ENCODE measurements at regions not wholly inside any gene's neighbourhood (a gene's known extent, or its start where the extent isn't known, plus 50 kb on each side); places are given as distances from the start of the nearest gene placed in this dataset.

GRCh38 chr10:36366843-36367242 lies 724.7 kb upstream of the FZD8 start:
- FAIRE-seq: no peak
- TF ChIP-seq RFX5 (IDR thresholded peaks at IDR 0.05; ENCODE audit: borderline replicate concordance, low read depth, low read length): no peak
- no peak for TF ChIP-seq EGR1 (IDR thresholded peaks at IDR 0.05; ENCODE audit: borderline replicate concordance, low read depth, low read length)
- no peak for TF ChIP-seq SAP30 (IDR thresholded peaks at IDR 0.05; ENCODE audit: insufficient read depth, insufficient replicate concordance, low read length)
- TF ChIP-seq RAD21 (IDR thresholded peaks at IDR 0.05 in 1 of 2, conservative IDR thresholded peaks at IDR 0.05 in 1 of 2; ENCODE audit: low read depth in 2 of 2, low read length in 2 of 2): no peak
- no peak for TF ChIP-seq JUND (IDR thresholded peaks at IDR 0.05; ENCODE audit: low read length)
- TF ChIP-seq SIN3A (conservative IDR thresholded peaks at IDR 0.05 in 1 of 2, IDR thresholded peaks at IDR 0.05 in 1 of 2; ENCODE audit: low read depth in 1 of 2, low read length in 2 of 2): no peak
- TF ChIP-seq MAX (IDR thresholded peaks at IDR 0.05): no peak
- TF ChIP-seq TAF7 (optimal IDR thresholded peaks at IDR 0.05; ENCODE audit: borderline replicate concordance, low read depth, low read length): no peak
- TF ChIP-seq USF2 (IDR thresholded peaks at IDR 0.05; ENCODE audit: low read length): no peak
- TF ChIP-seq E2F6 (IDR thresholded peaks at IDR 0.05): no peak
- no peak for TF ChIP-seq NRF1 (IDR thresholded peaks at IDR 0.05; ENCODE audit: low read depth, low read length)
- TF ChIP-seq BACH1 (IDR thresholded peaks at IDR 0.05; ENCODE audit: low read length): no peak
- TF ChIP-seq KDM5A (IDR thresholded peaks at IDR 0.05; ENCODE audit: low read length): no peak
- no peak for TF ChIP-seq SIX5 (IDR thresholded peaks at IDR 0.05; ENCODE audit: low read depth, low read length)

More at GRCh38 chr10:36366843-36367242, 724.7 kb upstream of the FZD8 start:
- H2AK5ac ChIP-seq (ENCODE audit: low read depth, low read length): no peak overlapping the region
- H3K9me3 ChIP-seq (ENCODE audit: insufficient read depth in 2 of 2, low read depth in 1 of 2, low read length in 1 of 2): no peaks in the 10 kb centered on the region
- DNase-seq (ENCODE audit: low read depth in 1 of 2, low spot score in 2 of 2): no peak
- no peak overlapping the region for H3K18ac ChIP-seq (ENCODE audit: extremely low read depth, low read length)
- H3K9ac ChIP-seq (replicated peaks in 1 of 4; ENCODE audit: extremely low read depth in 1 of 4, low read depth in 3 of 4, low read length in 3 of 4): no peak overlapping the region
- no peak overlapping the region for H3K27ac ChIP-seq (ENCODE audit: low read depth, low read length)
- no peak overlapping the region for H3K14ac ChIP-seq (ENCODE audit: insufficient read length)
- H3K79me1 ChIP-seq (ENCODE audit: low read depth, low read length): no peaks in the 10 kb centered on the region
- no peak overlapping the region for H2BK20ac ChIP-seq (ENCODE audit: low read length)
- no peak overlapping the region for H3K23ac ChIP-seq (ENCODE audit: insufficient read length)
- no peaks in the 10 kb centered on the region for H3K23me2 ChIP-seq (ENCODE audit: low read depth, low read length)
- no peak overlapping the region for H3K4ac ChIP-seq (replicated peaks; ENCODE audit: insufficient read length, low read depth, low read length)
- H2BK15ac ChIP-seq (ENCODE audit: low read length): no peak overlapping the region
- no peak overlapping the region for H3K4me3 ChIP-seq (ENCODE audit: extremely low read depth in 1 of 4, insufficient read depth in 2 of 4, low read depth in 3 of 4, low read length in 4 of 4)
- H2BK12ac ChIP-seq (ENCODE audit: low read depth, low read length): no peak overlapping the region
- no peaks in the 10 kb centered on the region for H4K20me1 ChIP-seq (replicated peaks in 1 of 2; ENCODE audit: control insufficient read depth in 1 of 2, insufficient read depth in 2 of 2, low read length in 2 of 2)
- H3K56ac ChIP-seq (replicated peaks; ENCODE audit: insufficient read length, low read depth, low read length): no peak overlapping the region
- POLR2A ChIA-PET (ENCODE audit: partially characterized antibody): no interaction called here
- H3K4me2 ChIP-seq (ENCODE audit: insufficient read depth in 1 of 2, low read depth in 2 of 2, low read length in 2 of 2): no peak overlapping the region
- no peaks in the 10 kb centered on the region for H3K79me2 ChIP-seq (ENCODE audit: control insufficient read depth in 1 of 2, insufficient read depth in 2 of 2, low read length in 2 of 2)
- H3K4me1 ChIP-seq (replicated peaks in 1 of 4; ENCODE audit: control insufficient read depth in 3 of 4, insufficient read depth in 4 of 4, low read length in 3 of 4): no peaks in the 10 kb centered on the region
- no peak overlapping the region for H2BK120ac ChIP-seq (replicated peaks; ENCODE audit: low read depth, low read length)
- CTCF ChIA-PET (ENCODE audit: partially characterized antibody): no interaction called here
- H2BK5ac ChIP-seq (ENCODE audit: low read depth, low read length): no peak overlapping the region
- H3K27me3 ChIP-seq (replicated peaks in 1 of 4; ENCODE audit: control insufficient read depth in 3 of 4, extremely low read depth in 1 of 4, insufficient read depth in 3 of 4, low read length in 3 of 4): no peaks in the 10 kb centered on the region
- H4K5ac ChIP-seq (ENCODE audit: insufficient read length, low read depth, low read length): no peak overlapping the region
- H3K36me3 ChIP-seq (ENCODE audit: control insufficient read depth in 2 of 4, insufficient read depth in 4 of 4, low read length in 3 of 4): no peaks in the 10 kb centered on the region
- H2AFZ ChIP-seq (ENCODE audit: low read length): no peak overlapping the region
- no peak overlapping the region for H4K8ac ChIP-seq (ENCODE audit: extremely low read depth, insufficient read depth, low read length)
- no peak overlapping the region for H4K91ac ChIP-seq (replicated peaks; ENCODE audit: insufficient read length, low read length)
